GM23338 (cell line): ENCODE measurements at regions not wholly inside any gene's neighbourhood (a gene's known extent, or its start where the extent isn't known, plus 50 kb on each side); places are given as distances from the start of the nearest gene placed in this dataset.

Experiments
- ATAC-seq: fragments of 200-7000 bp; cut with Tn5 transposase; 3 replicates; pipeline ENCODE4 v1.9.1; 2020
- DNase-seq: peaks from one replicate; pipeline ENCODE4 v3.0.0-alpha.2; 2015; ENCODE audit warnings: low spot score
- H2AFZ ChIP-seq: fragments of 200-600 bp; sonication (generic); 2 replicates; pipeline ENCODE4 v1.8.0; 2016; ENCODE audit warnings: antibody characterized with exemption, mild to moderate bottlenecking, moderate library complexity
- H3F3A ChIP-seq: fragments of 200-600 bp; sonication (generic); replicated peaks from 2 replicates; pipeline ENCODE4 v1.8.0; 2017; ENCODE audit warnings: antibody characterized with exemption, mixed run types, low read depth
- H3K27ac ChIP-seq: fragments of 200-600 bp; sonication (generic); 2 replicates; pipeline ENCODE4 v1.6.1; 2016; ENCODE audit warnings: low read depth
- H3K27me3 ChIP-seq: fragments of 200-600 bp; sonication (generic); 2 replicates; pipeline ENCODE4 v1.8.0; 2016; ENCODE audit warnings: mild to moderate bottlenecking, mixed run types, moderate library complexity; ENCODE audit not compliant: insufficient read depth
- H3K36me3 ChIP-seq: fragments of 200-600 bp; sonication (generic); 2 replicates; pipeline ENCODE4 v1.8.0; 2016; ENCODE audit warnings: mild to moderate bottlenecking; ENCODE audit not compliant: insufficient read depth
- H3K4me1 ChIP-seq: fragments of 200-600 bp; sonication (generic); 2 replicates; pipeline ENCODE4 v1.8.0; 2016; ENCODE audit warnings: mild to moderate bottlenecking, moderate library complexity; ENCODE audit not compliant: insufficient read depth
- H3K4me2 ChIP-seq: fragments of 200-600 bp; sonication (generic); 2 replicates; pipeline ENCODE4 v1.7.1; 2017; ENCODE audit warnings: mixed run types
- H3K4me3 ChIP-seq: fragments of 200-600 bp; sonication (generic); 2 replicates; pipeline ENCODE4 v1.6.1; 2016; ENCODE audit warnings: mixed run types
- H3K79me2 ChIP-seq: fragments of 200-600 bp; sonication (generic); replicated peaks from 2 replicates; pipeline ENCODE4 v1.8.0; 2017; ENCODE audit warnings: mild to moderate bottlenecking; ENCODE audit not compliant: insufficient read depth
- H3K9me2 ChIP-seq: fragments of 200-600 bp; sonication (generic); 2 replicates; pipeline ENCODE4 v1.8.0; 2017; ENCODE audit not compliant: insufficient read depth
- H4K20me1 ChIP-seq: fragments of 200-600 bp; sonication (generic); replicated peaks from 2 replicates; pipeline ENCODE4 v1.8.0; 2017; ENCODE audit warnings: mild to moderate bottlenecking; ENCODE audit not compliant: insufficient read depth
- H3K27ac Mint-ChIP-seq: 2 replicates; pipeline ENCODE4 v1.8.0; 2020; ENCODE audit warnings: inconsistent platforms, mild to moderate bottlenecking, moderate library complexity, mixed read lengths
- H3K27me3 Mint-ChIP-seq: 3 replicates; pipeline ENCODE4 v1.8.0; 2022; ENCODE audit warnings: low read depth, mild to moderate bottlenecking, moderate library complexity, mixed read lengths, inconsistent platforms; ENCODE audit not compliant: insufficient read depth, poor library complexity
- H3K36me3 Mint-ChIP-seq: 3 replicates; pipeline ENCODE4 v1.8.0; 2021; ENCODE audit warnings: low read depth, mild to moderate bottlenecking, inconsistent platforms, moderate library complexity, mixed read lengths
- H3K4me1 Mint-ChIP-seq: 3 replicates; pipeline ENCODE4 v1.8.0; 2020; ENCODE audit warnings: mild to moderate bottlenecking, inconsistent platforms, mixed read lengths
- H3K4me3 Mint-ChIP-seq: 3 replicates; pipeline ENCODE4 v1.8.0; 2021; ENCODE audit warnings: moderate library complexity, mild to moderate bottlenecking, inconsistent platforms, mixed read lengths
- H3K9me3 Mint-ChIP-seq: 3 replicates; pipeline ENCODE4 v1.8.0; 2020; ENCODE audit warnings: moderate library complexity, mild to moderate bottlenecking, inconsistent platforms, mixed read lengths
- CREB1 ChIP-seq: fragments of 250-450 bp; sonication (Bioruptor Pico); IDR thresholded peaks from 2 replicates; pipeline ENCODE4 v1.5.0; 2020; ENCODE audit warnings: low read depth, mild to moderate bottlenecking, moderate library complexity
- ETS1 ChIP-seq: IDR thresholded peaks from 2 replicates; pipeline ENCODE4 v1.6.1; 2016; ENCODE audit warnings: antibody characterized with exemption
- EZH2 ChIP-seq: fragments of 200-600 bp; sonication (generic); IDR thresholded peaks from one replicate; pipeline ENCODE4 v1.8.0; 2017; ENCODE audit warnings: antibody characterized with exemption, mild to moderate bottlenecking, low read depth; ENCODE audit not compliant: unreplicated experiment
- EZH2phosphoT487 ChIP-seq: fragments of 200-600 bp; sonication (generic); IDR thresholded peaks from one replicate; pipeline ENCODE4 v1.8.1; 2018; ENCODE audit warnings: antibody characterized with exemption; ENCODE audit not compliant: unreplicated experiment
- NANOG ChIP-seq: IDR thresholded peaks from 2 replicates; pipeline ENCODE4 v1.6.1; 2016; ENCODE audit warnings: antibody characterized with exemption, borderline replicate concordance
- REST ChIP-seq: IDR thresholded peaks from one replicate; pipeline ENCODE4 v1.6.1; 2018; ENCODE audit warnings: antibody characterized with exemption; ENCODE audit not compliant: unreplicated experiment
- STAT1 ChIP-seq: IDR thresholded peaks from one replicate; pipeline ENCODE4 v1.6.1; 2016; ENCODE audit warnings: antibody characterized with exemption; ENCODE audit not compliant: unreplicated experiment
- ZNF114 ChIP-seq: fragments of 250-450 bp; sonication (Bioruptor Pico); IDR thresholded peaks from 2 replicates; pipeline ENCODE4 v1.5.0; 2020; ENCODE audit warnings: mild to moderate bottlenecking, moderate library complexity
- ZNF331 ChIP-seq: fragments of 250-450 bp; sonication (Bioruptor Pico); IDR thresholded peaks from 2 replicates; pipeline ENCODE4 v1.5.0; 2020; ENCODE audit warnings: low read depth, mild to moderate bottlenecking, moderate library complexity
- ZNF462 ChIP-seq: fragments of 250-450 bp; sonication (Bioruptor Pico); IDR thresholded peaks from 2 replicates; pipeline ENCODE4 v1.5.0; 2020; ENCODE audit warnings: mild to moderate bottlenecking, moderate library complexity

- peaks cover 6% of the 10 kb centered on the region for H3K27me3 Mint-ChIP-seq
- Histone ChIP-seq H3K27me3 (no peaks in the 10 kb centered on the region), H2AFZ (peak overlapping the region; percentile 67; the same call in 1 of the 2 replicates), H4K20me1 (no peaks in the 10 kb centered on the region), H3K9me2 (peaks cover 12% of the 10 kb centered on the region), H3F3A (no peaks in the 10 kb centered on the region), H3K4me1 (peaks cover 28% of the 10 kb centered on the region), H3K27ac (no peak overlapping the region), H3K36me3 (no peaks in the 10 kb centered on the region), H3K79me2 (no peaks in the 10 kb centered on the region), H3K4me2 (peak overlapping the region; percentile 54; the same call in 1 of the 2 replicates), H3K4me3 (no peak overlapping the region)
- DNase-seq = peak; percentile 10
- TF ChIP-seq CREB1 (no peak), EZH2 (no peak), EZH2phosphoT487 (no peak), REST (no peak), STAT1 (no peak), ZNF114 (CRISPR knock-in tag) (no peak), NANOG (no peak)
- no peaks in the 10 kb centered on the region for H3K36me3 Mint-ChIP-seq
- no peak overlapping the region for H3K27ac Mint-ChIP-seq
- no peaks in the 10 kb centered on the region for H3K9me3 Mint-ChIP-seq
- peaks cover 47% of the 10 kb centered on the region for H3K4me1 Mint-ChIP-seq
- no peak overlapping the region for H3K4me3 Mint-ChIP-seq
- no peak for ATAC-seq
These were observed 79.3 kb upstream of the MAP3K1 start for GRCh38 chr5:56735849-56736641.

- Histone ChIP-seq H2AFZ (no peak overlapping the region), H3K4me1 (peaks cover 28% of the 10 kb centered on the region), H3K27ac (no peak overlapping the region), H3K9me2 (peaks cover 14% of the 10 kb centered on the region; the same call in 1 of the 2 replicates), H3K79me2 (no peaks in the 10 kb centered on the region), H3K4me2 (peak overlapping the region; percentile 14; the same call in 1 of the 2 replicates), H4K20me1 (no peaks in the 10 kb centered on the region), H3F3A (no peaks in the 10 kb centered on the region), H3K36me3 (no peaks in the 10 kb centered on the region), H3K4me3 (no peak overlapping the region), H3K27me3 (no peaks in the 10 kb centered on the region)
- Mint-ChIP-seq H3K4me3 (no peak overlapping the region), H3K27ac (no peak overlapping the region), H3K27me3 (peaks cover 6% of the 10 kb centered on the region), H3K4me1 (peaks cover 47% of the 10 kb centered on the region), H3K36me3 (no peaks in the 10 kb centered on the region), H3K9me3 (no peaks in the 10 kb centered on the region)
- ATAC-seq (no peak), DNase-seq (no peak)
- no peak for TF ChIP-seq ETS1
- no peak for TF ChIP-seq ZNF331 (CRISPR knock-in tag)
- TF ChIP-seq CREB1 = no peak
- no peak for TF ChIP-seq ZNF462 (CRISPR knock-in tag)
These were observed 81.2 kb upstream of the MAP3K1 start for GRCh38 chr5:56734091-56734694.
